Prostate gland (tissue), 2 donors: ENCODE measurements at regions not wholly inside any gene's neighbourhood (a gene's known extent, or its start where the extent isn't known, plus 50 kb on each side); places are given as distances from the start of the nearest gene placed in this dataset.

ENCODE experiments used
- CTCF ChIP-seq, 4 experiments: fragments of 200-600 bp in 2 of 4; fragments of 450-650 bp in 2 of 4; sonication (generic) in 2 of 4; IDR thresholded peaks; 1 replicate in 3 of 4; 2 replicates in 1 of 4; pipeline ENCODE4 v1.5.1; 2016 to 2019; ENCODE audit warnings: antibody characterized with exemption in 4 of 4, mild to moderate bottlenecking in 2 of 4, moderate library complexity in 2 of 4
- POLR2A ChIP-seq: fragments of 450-650 bp; IDR thresholded peaks from one replicate; pipeline ENCODE4 v1.6.1; 2016; ENCODE audit warnings: antibody characterized with exemption, mild to moderate bottlenecking

- TF ChIP-seq CTCF (IDR thresholded peaks at IDR 0.05), result no peak
- TF ChIP-seq POLR2A, result no peak
These were observed 946.6 kb downstream of the TFAP2A start for GRCh38 chr6:9468277-9468676.
